Ascending aorta (tissue), 2 donors: ENCODE measurements at regions not wholly inside any gene's neighbourhood (a gene's known extent, or its start where the extent isn't known, plus 50 kb on each side); places are given as distances from the start of the nearest gene placed in this dataset.
A peak's percentile ranks its signal among the peaks of the same experiment; 100 is the strongest.

Experiments
- DNase-seq, 2 donors: peaks; one replicate each; pipeline ENCODE4 v3.0.0-alpha.2; 2019; ENCODE audit warnings: low spot score in 2 of 2
- H3K27ac ChIP-seq, 2 donors: fragments of 200-600 bp; sonication (generic); one replicate each; pipeline ENCODE4 v1.5.1; 2016 to 2017; ENCODE audit warnings: mild to moderate bottlenecking in 1 of 2
- H3K27me3 ChIP-seq: fragments of 200-600 bp; sonication (generic); one replicate; pipeline ENCODE4 v1.5.1; 2017
- H3K36me3 ChIP-seq, 2 donors: fragments of 200-600 bp; sonication (generic); one replicate each; pipeline ENCODE4 v1.5.1; 2016
- H3K4me1 ChIP-seq, 2 donors: fragments of 200-600 bp; sonication (generic); one replicate each; pipeline ENCODE4 v1.5.1; 2016 to 2017; ENCODE audit warnings: mild to moderate bottlenecking in 1 of 2
- H3K4me3 ChIP-seq, 2 donors: fragments of 200-600 bp; sonication (generic); one replicate each; pipeline ENCODE4 v1.5.1; 2016 to 2017; ENCODE audit warnings: mild to moderate bottlenecking in 1 of 2
- H3K9me3 ChIP-seq, 2 donors: fragments of 200-600 bp; sonication (generic); one replicate each; pipeline ENCODE4 v1.5.1; 2016
- CTCF ChIP-seq, 3 experiments: fragments of 200-600 bp in 2 of 3; fragments of 450-650 bp in 1 of 3; sonication (generic) in 2 of 3; IDR thresholded peaks; one replicate each; pipeline ENCODE4 v1.5.1; 2016 to 2019; ENCODE audit warnings: antibody characterized with exemption in 3 of 3, mild to moderate bottlenecking in 1 of 3, moderate library complexity in 1 of 3
- intact Hi-C: fragments of 100-400 bp; cut with DNase I; formaldehyde crosslinking; loops from one replicate; pipeline ENCODE4 v1.15.1; 2023

- H3K27ac ChIP-seq, result peak overlapping the region in 1 of 2 donors; percentile 9
- H3K4me3 ChIP-seq, result no peak overlapping the region
- intact Hi-C loops, result no loop called here
- H3K4me1 ChIP-seq, result peaks cover 0 to 13% of the 10 kb centered on the region in 2 donors
- TF ChIP-seq CTCF (IDR thresholded peaks at IDR 0.05), result no peak
- no peak for DNase-seq
- H3K36me3 ChIP-seq, result no peaks in the 10 kb centered on the region
- no peaks in the 10 kb centered on the region for H3K27me3 ChIP-seq
- H3K9me3 ChIP-seq, result no peaks in the 10 kb centered on the region
Observed at GRCh38 chr13:32905864-32906180, 110.4 kb upstream of the KL start.

- no peaks in the 10 kb centered on the region for H3K27me3 ChIP-seq
Observed at GRCh38 chr13:32907211-32907610, 109.0 kb upstream of the KL start.

GRCh38 chr13:32910530-32910929 lies 105.7 kb upstream of the KL start:
- H3K4me1 ChIP-seq, result peaks cover 0 to 6% of the 10 kb centered on the region in 2 donors
- H3K4me3 ChIP-seq, result no peak overlapping the region
- TF ChIP-seq CTCF (IDR thresholded peaks at IDR 0.05), result no peak
- no peak for DNase-seq
- no peaks in the 10 kb centered on the region for H3K36me3 ChIP-seq
- no peaks in the 10 kb centered on the region for H3K9me3 ChIP-seq
- no peak overlapping the region for H3K27ac ChIP-seq
- H3K27me3 ChIP-seq, result no peaks in the 10 kb centered on the region
- intact Hi-C loops, result no loop called here

More at GRCh38 chr13:32907211-32907610, 109.0 kb upstream of the KL start:
- intact Hi-C loops, result no loop called here
- no peak overlapping the region for H3K27ac ChIP-seq
- H3K36me3 ChIP-seq, result no peaks in the 10 kb centered on the region
- H3K4me1 ChIP-seq, result peaks cover 0 to 13% of the 10 kb centered on the region in 2 donors
- H3K4me3 ChIP-seq, result no peak overlapping the region
- no peak for DNase-seq
- H3K9me3 ChIP-seq, result no peaks in the 10 kb centered on the region
- no peak for TF ChIP-seq CTCF (IDR thresholded peaks at IDR 0.05)

GRCh38 chr13:32911506-32911905 lies 104.7 kb upstream of the KL start:
- H3K4me1 ChIP-seq, result peaks cover 0 to 2% of the 10 kb centered on the region in 2 donors
- H3K4me3 ChIP-seq, result no peak overlapping the region
- intact Hi-C loops, result no loop called here
- no peak overlapping the region for H3K27ac ChIP-seq
- no peak for DNase-seq
- no peaks in the 10 kb centered on the region for H3K9me3 ChIP-seq
- H3K27me3 ChIP-seq, result no peaks in the 10 kb centered on the region
- no peak for TF ChIP-seq CTCF (IDR thresholded peaks at IDR 0.05)
- H3K36me3 ChIP-seq, result no peaks in the 10 kb centered on the region

- Histone ChIP-seq H3K4me3 (no peak overlapping the region), H3K36me3 (no peaks in the 10 kb centered on the region), H3K4me1 (no peaks in the 10 kb centered on the region), H3K9me3 (no peaks in the 10 kb centered on the region), H3K27me3 (no peaks in the 10 kb centered on the region), H3K27ac (no peak overlapping the region)
- intact Hi-C loops, result no loop called here
- no peak for DNase-seq
- TF ChIP-seq CTCF (IDR thresholded peaks at IDR 0.05), result no peak
Observed at GRCh38 chr13:32914686-32915085, 101.5 kb upstream of the KL start.

GRCh38 chr13:32917504-32917903 lies 98.7 kb upstream of the KL start:
- H3K4me3 ChIP-seq, result no peak overlapping the region
- H3K27me3 ChIP-seq, result no peaks in the 10 kb centered on the region
- DNase-seq, result no peak
- H3K27ac ChIP-seq, result no peak overlapping the region
- no peaks in the 10 kb centered on the region for H3K9me3 ChIP-seq
- intact Hi-C loops, result no loop called here
- H3K36me3 ChIP-seq, result no peaks in the 10 kb centered on the region
- TF ChIP-seq CTCF (IDR thresholded peaks at IDR 0.05), result no peak
- H3K4me1 ChIP-seq, result no peaks in the 10 kb centered on the region
